MM.1S (cell line): ENCODE measurements at regions not wholly inside any gene's neighbourhood (a gene's known extent, or its start where the extent isn't known, plus 50 kb on each side); places are given as distances from the start of the nearest gene placed in this dataset.

Source experiments
- CTCF ChIP-seq: fragments of 300-600 bp; sonication (generic); IDR thresholded peaks from 2 replicates; pipeline ENCODE4 v1.5.1; 2016; ENCODE audit warnings: antibody characterized with exemption, low read length, mixed read lengths
- EZH2phosphoT487 ChIP-seq: fragments of 300-600 bp; sonication (generic); IDR thresholded peaks from 2 replicates; pipeline ENCODE4 v1.6.1; 2018; ENCODE audit warnings: antibody characterized with exemption, low read length

- TF ChIP-seq CTCF: no peak
- TF ChIP-seq EZH2phosphoT487: no peak
Measured at GRCh38 chr11:134543645-134544044, 131.6 kb upstream of the B3GAT1 start.
